Epithelial cell of esophagus (primary cell): ENCODE measurements at regions not wholly inside any gene's neighbourhood (a gene's known extent, or its start where the extent isn't known, plus 50 kb on each side); places are given as distances from the start of the nearest gene placed in this dataset.

Source experiments
- DNase-seq: peaks from one replicate; pipeline ENCODE4 v3.0.0; 2010; ENCODE audit warnings: low read depth
- H3K4me3 ChIP-seq: 2 replicates; pipeline ENCODE4 v1.5.1; 2011; ENCODE audit warnings: mild to moderate bottlenecking, low read length, control low read depth
- CTCF ChIP-seq: IDR thresholded peaks from 2 replicates; pipeline ENCODE4 v1.5.1; 2011; ENCODE audit warnings: low read depth, mild to moderate bottlenecking, low read length, control low read depth, inconsistent platforms; ENCODE audit not compliant: insufficient read depth; ENCODE audit errors: missing control alignments

GRCh38 chr18:67239826-67240225, 276.7 kb downstream of the DSEL start:
- H3K4me3 ChIP-seq: no peak overlapping the region
- peak; percentile 48 for DNase-seq
- no peak for TF ChIP-seq CTCF

GRCh38 chr18:67232991-67233390, 283.5 kb downstream of the DSEL start:
- no peak for TF ChIP-seq CTCF
- H3K4me3 ChIP-seq: no peak overlapping the region
- peak; percentile 47 for DNase-seq

GRCh38 chr18:67232406-67232805, 284.1 kb downstream of the DSEL start:
- no peak overlapping the region for H3K4me3 ChIP-seq
- DNase-seq: peak; percentile 94
- no peak for TF ChIP-seq CTCF

GRCh38 chr18:67222887-67223286, 293.6 kb downstream of the DSEL start:
- no peak overlapping the region for H3K4me3 ChIP-seq
- DNase-seq: no peak
- TF ChIP-seq CTCF: no peak

- no peak for DNase-seq
- no peak overlapping the region for H3K4me3 ChIP-seq
- TF ChIP-seq CTCF: no peak
These were observed 296.7 kb downstream of the DSEL start for GRCh38 chr18:67219821-67220220.

- no peak for TF ChIP-seq CTCF
- no peak for DNase-seq
- H3K4me3 ChIP-seq: no peak overlapping the region
These were observed 298.0 kb downstream of the DSEL start for GRCh38 chr18:67218556-67218955.

- no peak overlapping the region for H3K4me3 ChIP-seq
- TF ChIP-seq CTCF: peak; percentile 74
- peak; percentile 77 for DNase-seq
These were observed 298.9 kb downstream of the DSEL start for GRCh38 chr18:67217551-67218166.
